Endodermal cell (in vitro differentiated cells): ENCODE measurements at regions not wholly inside any gene's neighbourhood (a gene's known extent, or its start where the extent isn't known, plus 50 kb on each side); places are given as distances from the start of the nearest gene placed in this dataset.

ENCODE experiments used
- DNase-seq: peaks from one replicate; pipeline ENCODE4 v3.0.0-alpha.2; 2017
- H3K27ac ChIP-seq: 2 replicates; pipeline ENCODE4 v1.5.1; 2013; ENCODE audit warnings: mild to moderate bottlenecking, low read depth, low read length, moderate library complexity
- H3K27me3 ChIP-seq: 2 replicates; pipeline ENCODE4 v1.6.1; 2013; ENCODE audit warnings: mild to moderate bottlenecking, low read length, moderate library complexity; ENCODE audit not compliant: insufficient read depth, control insufficient read depth, poor library complexity, severe bottlenecking
- H3K36me3 ChIP-seq: 2 replicates; pipeline ENCODE4 v1.7.0; 2013; ENCODE audit warnings: mild to moderate bottlenecking, low read length, moderate library complexity; ENCODE audit not compliant: control insufficient read depth, insufficient read depth
- H3K4me1 ChIP-seq: one replicate; pipeline ENCODE4 v1.7.0; 2013; ENCODE audit warnings: low read length; ENCODE audit not compliant: control insufficient read depth, insufficient read depth
- H3K4me3 ChIP-seq: 2 replicates; pipeline ENCODE4 v1.5.1; 2013; ENCODE audit warnings: mild to moderate bottlenecking, low read length, moderate library complexity
- H3K9ac ChIP-seq: 2 replicates; pipeline ENCODE4 v1.6.1; 2013; ENCODE audit warnings: mild to moderate bottlenecking, low read length, moderate library complexity; ENCODE audit not compliant: poor library complexity, severe bottlenecking; ENCODE audit errors: extremely low read depth
- H3K9me3 ChIP-seq: 2 replicates; pipeline ENCODE4 v1.6.1; 2013; ENCODE audit warnings: mild to moderate bottlenecking, low read length, moderate library complexity; ENCODE audit not compliant: control insufficient read depth
- H3K27ac Mint-ChIP-seq: 2 replicates; pipeline ENCODE4 v1.8.0; 2020; ENCODE audit warnings: mixed read lengths
- H3K27me3 Mint-ChIP-seq: 2 replicates; pipeline ENCODE4 v1.8.0; 2021; ENCODE audit warnings: mild to moderate bottlenecking, mixed read lengths; ENCODE audit not compliant: insufficient read depth
- H3K36me3 Mint-ChIP-seq: 2 replicates; pipeline ENCODE4 v1.8.0; 2020; ENCODE audit warnings: low read depth, mixed read lengths
- H3K4me1 Mint-ChIP-seq: 2 replicates; pipeline ENCODE4 v1.8.0; 2020; ENCODE audit warnings: mixed read lengths
- H3K4me3 Mint-ChIP-seq: 2 replicates; pipeline ENCODE4 v1.8.0; 2020; ENCODE audit warnings: mild to moderate bottlenecking, moderate library complexity, mixed read lengths
- H3K9me3 Mint-ChIP-seq: 2 replicates; pipeline ENCODE4 v1.8.0; 2020; ENCODE audit warnings: mild to moderate bottlenecking, mixed read lengths
- WGBS, 2 experiments: methylation state at CpG; one replicate each; pipeline versions ENCODE4 v1.1.5 to v1.1.7; 2013; ENCODE audit warnings: missing lambda C conversion rate in 2 of 2, mixed read lengths in 1 of 2; ENCODE audit not compliant: insufficient coverage in 1 of 2, insufficient read length in 1 of 2; 5-methylcytosine and 5-hydroxymethylcytosine counted together
- TF ChIP-seq, protein P1 (sequence below): fragments of 200-600 bp; sonication (generic); conservative IDR thresholded peaks from 2 replicates; pipeline ENCODE4 v1.5.0; 2021; ENCODE audit warnings: antibody characterized with exemption, mild to moderate bottlenecking

DNA sequence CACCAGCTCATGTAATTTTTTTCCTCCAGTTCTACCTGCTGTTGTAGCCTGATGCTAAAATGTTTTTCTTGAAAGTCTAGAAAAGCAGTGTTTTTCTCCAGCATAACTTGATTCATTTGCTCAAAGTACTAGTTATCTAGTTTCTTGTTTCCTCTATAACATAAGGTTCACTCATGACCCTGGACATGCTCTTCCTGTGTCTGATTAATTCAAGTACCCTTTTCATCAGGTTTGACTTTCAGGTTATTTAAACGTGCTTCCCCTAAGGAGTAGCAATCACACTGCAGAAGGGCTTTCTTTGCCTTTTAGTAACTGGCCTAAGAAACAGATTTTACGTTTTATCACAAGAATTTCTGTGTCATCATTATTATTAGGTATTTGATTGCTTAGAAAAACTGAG is 66.8 kb upstream of the EGFL6 start:
- Histone ChIP-seq H3K9me3 (no peaks in the 10 kb centered on the region), H3K36me3 (no peaks in the 10 kb centered on the region), H3K27ac (no peak overlapping the region), H3K4me3 (no peak overlapping the region), H3K4me1 (no peaks in the 10 kb centered on the region), H3K27me3 (no peaks in the 10 kb centered on the region), H3K9ac (no peak overlapping the region)
- H3K27ac Mint-ChIP-seq: no peak overlapping the region
- no peak for DNase-seq
- no peaks in the 10 kb centered on the region for H3K4me1 Mint-ChIP-seq
- WGBS, 2 experiments: 40 to 62% methylated on average over 1 of the region's 2 CpGs
- TF ChIP-seq, protein P1, sequence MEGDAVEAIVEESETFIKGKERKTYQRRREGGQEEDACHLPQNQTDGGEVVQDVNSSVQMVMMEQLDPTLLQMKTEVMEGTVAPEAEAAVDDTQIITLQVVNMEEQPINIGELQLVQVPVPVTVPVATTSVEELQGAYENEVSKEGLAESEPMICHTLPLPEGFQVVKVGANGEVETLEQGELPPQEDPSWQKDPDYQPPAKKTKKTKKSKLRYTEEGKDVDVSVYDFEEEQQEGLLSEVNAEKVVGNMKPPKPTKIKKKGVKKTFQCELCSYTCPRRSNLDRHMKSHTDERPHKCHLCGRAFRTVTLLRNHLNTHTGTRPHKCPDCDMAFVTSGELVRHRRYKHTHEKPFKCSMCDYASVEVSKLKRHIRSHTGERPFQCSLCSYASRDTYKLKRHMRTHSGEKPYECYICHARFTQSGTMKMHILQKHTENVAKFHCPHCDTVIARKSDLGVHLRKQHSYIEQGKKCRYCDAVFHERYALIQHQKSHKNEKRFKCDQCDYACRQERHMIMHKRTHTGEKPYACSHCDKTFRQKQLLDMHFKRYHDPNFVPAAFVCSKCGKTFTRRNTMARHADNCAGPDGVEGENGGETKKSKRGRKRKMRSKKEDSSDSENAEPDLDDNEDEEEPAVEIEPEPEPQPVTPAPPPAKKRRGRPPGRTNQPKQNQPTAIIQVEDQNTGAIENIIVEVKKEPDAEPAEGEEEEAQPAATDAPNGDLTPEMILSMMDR: no peak
- no peak overlapping the region for H3K4me3 Mint-ChIP-seq
- peaks cover 35% of the 10 kb centered on the region for H3K9me3 Mint-ChIP-seq
- H3K27me3 Mint-ChIP-seq: no peaks in the 10 kb centered on the region
- H3K36me3 Mint-ChIP-seq: no peaks in the 10 kb centered on the region

DNA sequence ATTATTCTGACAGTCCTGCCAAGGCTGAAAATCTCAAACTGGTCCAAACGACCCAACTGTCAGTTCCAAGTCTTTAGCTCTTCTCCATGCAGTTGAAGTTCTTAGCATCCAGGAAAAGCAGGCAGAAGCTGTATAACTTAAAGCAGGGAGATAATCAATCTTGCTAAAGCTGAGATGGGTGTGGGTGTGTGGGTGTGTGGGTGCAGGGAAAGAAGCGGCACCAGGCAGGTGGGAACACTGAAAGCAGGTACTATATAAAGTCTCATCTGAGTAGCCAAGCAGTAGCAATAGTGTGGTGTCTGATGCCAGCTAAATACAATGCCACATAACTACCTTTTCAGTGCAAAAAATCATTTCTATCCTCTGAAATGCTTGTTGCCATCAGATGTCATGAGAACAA is 69.7 kb upstream of the EGFL6 start:
- Histone ChIP-seq H3K27me3 (no peaks in the 10 kb centered on the region), H3K9ac (no peak overlapping the region), H3K4me3 (no peak overlapping the region), H3K27ac (no peak overlapping the region), H3K9me3 (no peaks in the 10 kb centered on the region), H3K36me3 (no peaks in the 10 kb centered on the region), H3K4me1 (no peaks in the 10 kb centered on the region)
- no peak for DNase-seq
- Mint-ChIP-seq H3K36me3 (no peaks in the 10 kb centered on the region), H3K27ac (no peak overlapping the region), H3K4me1 (no peaks in the 10 kb centered on the region), H3K27me3 (peaks cover 1% of the 10 kb centered on the region), H3K9me3 (peaks cover 43% of the 10 kb centered on the region), H3K4me3 (no peak overlapping the region)
- TF ChIP-seq, protein P1: no peak
- 93 to 100% methylated on average over 1 to 2 of the region's 2 CpGs for WGBS, 2 experiments

DNA sequence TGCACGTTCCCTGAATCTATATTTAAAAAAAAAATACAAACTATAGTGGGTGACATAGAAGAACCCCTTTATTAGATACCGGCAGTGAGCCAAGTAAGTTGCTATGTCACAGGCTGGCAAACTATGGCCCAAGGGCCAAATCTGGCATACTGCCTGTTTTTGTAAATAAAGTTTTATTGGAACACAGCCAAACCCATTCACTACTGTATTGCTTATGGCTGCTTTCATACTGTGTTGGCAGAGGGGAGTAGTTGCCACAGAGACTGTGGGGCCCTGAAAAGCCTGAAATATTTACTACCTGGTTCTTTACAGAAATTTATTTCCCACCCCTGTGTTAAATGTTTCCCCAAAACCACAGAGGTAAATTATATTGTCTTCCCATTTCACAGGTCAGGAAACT is 71.2 kb upstream of the EGFL6 start:
- TF ChIP-seq, protein P1: no peak
- Histone ChIP-seq H3K27ac (no peak overlapping the region), H3K36me3 (no peaks in the 10 kb centered on the region), H3K9ac (no peak overlapping the region), H3K4me1 (no peaks in the 10 kb centered on the region), H3K27me3 (no peaks in the 10 kb centered on the region), H3K9me3 (no peaks in the 10 kb centered on the region), H3K4me3 (no peak overlapping the region)
- no peaks in the 10 kb centered on the region for H3K36me3 Mint-ChIP-seq
- DNase-seq: no peak
- H3K27ac Mint-ChIP-seq: no peak overlapping the region
- H3K27me3 Mint-ChIP-seq: peaks cover 1% of the 10 kb centered on the region
- no peaks in the 10 kb centered on the region for H3K4me1 Mint-ChIP-seq
- whole genome bisulfite sequencing, 2 experiments: 90% methylated on average over 1 of the region's 2 CpGs; no CpG with 5 or more reads in 1 of the 2 experiments
- H3K9me3 Mint-ChIP-seq: peaks cover 42% of the 10 kb centered on the region
- H3K4me3 Mint-ChIP-seq: no peak overlapping the region
